ENCODE measurements at regions not wholly inside any gene's neighbourhood (a gene's known extent, or its start where the extent isn't known, plus 50 kb on each side); places are given as distances from the start of the nearest gene placed in this dataset.

- no peak for DNase-seq
These were observed 845.9 kb upstream of the PCDH9 start for GRCh38 chr13:68076046-68076445.

- DNase-seq = no peak
These were observed 836.9 kb upstream of the PCDH9 start for GRCh38 chr13:68066879-68067513.

DNA sequence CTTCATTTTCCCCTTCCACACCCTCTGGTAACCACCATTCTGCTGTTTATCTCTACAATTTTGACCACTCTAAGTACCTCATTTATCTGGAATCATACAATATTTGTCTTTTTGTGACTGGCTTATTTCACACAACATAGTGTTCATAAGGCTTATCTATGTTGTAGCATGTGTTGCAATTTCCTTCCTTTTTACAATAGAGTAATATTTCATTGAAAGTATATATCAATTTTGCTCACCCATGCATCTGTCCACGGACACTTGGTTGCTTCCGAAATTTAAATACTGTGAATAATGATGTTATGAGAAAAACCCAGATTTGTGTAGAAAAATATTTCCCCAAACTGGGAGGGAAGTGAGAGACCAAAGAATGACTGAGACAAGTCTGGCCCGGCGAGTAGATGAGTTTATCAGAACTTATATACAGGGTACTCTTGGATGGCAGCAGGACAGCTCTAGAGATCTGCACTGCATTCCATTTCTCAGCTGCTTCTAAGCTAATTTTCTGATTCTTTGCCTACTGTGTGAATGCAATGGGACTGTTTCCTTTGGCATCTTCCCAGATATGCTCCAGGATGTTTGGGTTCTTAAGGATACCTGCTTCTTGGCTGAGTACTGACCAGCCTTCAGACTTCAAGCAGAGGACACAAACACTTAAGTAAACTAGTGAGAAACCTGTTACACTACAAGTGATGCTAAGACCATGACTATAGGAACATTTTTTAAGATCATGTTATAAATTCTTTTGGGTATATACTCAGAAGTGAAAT is 834.0 kb upstream of the PCDH9 start:
- DNase-seq = no peak

- DNase-seq = no peak
These were observed 833.0 kb upstream of the PCDH9 start for GRCh38 chr13:68063181-68063580.

GRCh38 chr13:68057836-68058235 is 827.7 kb upstream of the PCDH9 start:
- no peak for DNase-seq

DNA sequence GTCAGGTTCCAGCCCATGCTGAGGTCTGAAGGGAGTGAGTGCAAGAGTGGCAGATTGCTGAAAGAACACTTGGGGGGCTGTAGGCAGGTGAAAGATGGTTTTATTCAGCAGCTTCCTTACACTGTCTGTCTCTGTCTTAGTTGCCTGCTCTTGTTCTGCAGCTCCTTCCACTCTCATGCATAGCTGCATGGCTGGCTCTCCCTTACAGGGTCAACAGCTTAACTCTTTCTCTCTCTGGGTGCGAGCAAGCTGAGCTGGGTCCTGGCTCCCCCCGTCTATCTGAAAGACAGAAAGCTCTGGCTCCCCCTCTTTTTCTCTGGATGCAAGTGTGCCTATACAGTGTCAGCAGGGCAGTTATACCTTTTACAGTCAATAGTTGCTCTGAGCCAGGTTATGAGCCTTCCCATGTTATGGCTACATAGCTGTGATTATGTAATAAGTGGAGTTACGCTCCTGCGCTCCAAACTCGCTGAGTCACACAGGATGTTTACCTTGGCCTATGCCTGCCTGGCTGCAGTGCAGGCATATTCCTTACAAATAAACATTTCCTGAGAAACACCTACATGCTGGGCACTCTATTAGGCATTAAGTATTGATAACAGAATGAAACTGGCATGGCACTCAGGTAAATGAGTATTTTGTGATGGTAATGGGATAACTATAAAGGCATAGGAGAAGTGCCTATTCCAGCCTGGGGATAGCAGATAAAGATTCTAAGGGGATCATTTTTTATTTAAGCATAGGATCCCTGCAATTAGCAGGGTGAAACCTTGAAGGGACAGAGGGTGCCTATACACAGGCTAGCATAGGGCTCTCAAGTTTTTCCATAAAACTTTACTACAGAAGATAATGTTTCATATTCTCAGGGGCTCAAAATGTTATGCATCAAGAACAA is 826.9 kb upstream of the PCDH9 start:
- DNase-seq = peak in 1 of 2 experiments; percentile 27

DNA sequence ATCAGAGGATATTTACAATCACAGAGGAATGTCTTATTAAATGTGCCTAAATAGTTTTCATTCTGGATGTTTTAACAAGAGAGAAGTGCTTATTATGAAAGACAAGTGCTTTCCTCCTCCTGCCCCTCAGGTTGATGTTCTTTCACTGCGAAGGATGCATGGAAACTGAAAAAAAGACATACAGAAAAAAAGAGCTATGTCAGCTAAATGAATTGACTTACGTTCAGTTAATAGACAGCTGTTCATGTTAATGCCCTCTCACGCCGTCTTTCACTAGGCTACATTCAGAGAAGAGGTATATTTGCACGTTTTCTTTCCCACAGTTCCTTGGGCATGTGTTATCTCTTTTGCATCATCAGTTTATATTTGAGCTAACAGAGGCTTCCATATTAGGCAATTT is 821.8 kb upstream of the PCDH9 start:
- DNase-seq = no peak

GRCh38 chr13:68050761-68051160 is 820.6 kb upstream of the PCDH9 start:
- no peak for DNase-seq

GRCh38 chr13:68048802-68049359 is 818.7 kb upstream of the PCDH9 start:
- DNase-seq = no peak

GRCh38 chr13:68047889-68048288 is 817.8 kb upstream of the PCDH9 start:
- DNase-seq = no peak

GRCh38 chr13:68046903-68047302 is 816.8 kb upstream of the PCDH9 start:
- no peak for DNase-seq

GRCh38 chr13:68030152-68030809 is 800.1 kb upstream of the PCDH9 start:
- DNase-seq = no peak

GRCh38 chr13:68028701-68029100 is 798.6 kb upstream of the PCDH9 start:
- no peak for DNase-seq

DNA sequence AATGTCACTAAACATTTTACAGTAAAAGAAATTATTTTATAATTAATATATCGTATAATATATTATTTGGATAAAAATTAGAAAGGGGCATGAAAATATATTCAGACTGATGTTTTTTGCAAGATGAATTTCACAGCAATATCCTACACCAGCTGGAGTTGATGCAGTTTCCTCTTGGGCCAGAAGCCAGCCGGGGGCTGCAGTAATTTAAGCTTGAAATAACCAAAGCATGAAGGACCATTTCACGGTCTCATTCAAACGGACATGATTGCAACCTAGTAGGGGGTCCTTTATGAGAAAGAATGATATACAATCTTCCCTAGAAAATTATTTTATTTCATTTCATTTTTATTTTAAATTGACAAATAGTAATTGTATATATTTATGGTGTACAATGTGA is 797.2 kb upstream of the PCDH9 start:
- peak; percentile 40 to 77 for DNase-seq

GRCh38 chr13:68026077-68026476 is 795.9 kb upstream of the PCDH9 start:
- no peak for DNase-seq

GRCh38 chr13:68025604-68026003 is 795.5 kb upstream of the PCDH9 start:
- DNase-seq = no peak

GRCh38 chr13:68023838-68024581 is 793.9 kb upstream of the PCDH9 start:
- no peak for DNase-seq

DNA sequence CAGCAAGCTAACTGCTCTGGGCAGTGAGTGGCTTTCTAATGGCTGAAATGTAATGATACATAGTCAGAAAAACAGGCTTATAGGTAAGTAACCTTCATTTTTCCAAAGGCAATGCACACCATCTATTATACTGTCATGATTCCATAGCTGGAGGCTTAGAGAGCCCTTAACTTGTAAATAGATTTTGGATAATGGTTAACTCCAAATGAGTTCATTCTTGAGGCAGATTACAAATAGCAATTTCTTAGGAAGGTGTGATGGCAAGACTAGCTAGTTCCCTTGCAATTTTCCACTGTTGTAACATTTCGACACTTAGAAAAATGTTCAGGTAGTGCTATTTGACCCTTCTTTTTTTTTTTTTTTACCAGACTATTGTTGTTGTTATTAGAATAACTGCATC is 789.8 kb upstream of the PCDH9 start:
- no peak for DNase-seq

GRCh38 chr13:68009546-68009945 is 779.4 kb upstream of the PCDH9 start:
- DNase-seq = no peak

DNA sequence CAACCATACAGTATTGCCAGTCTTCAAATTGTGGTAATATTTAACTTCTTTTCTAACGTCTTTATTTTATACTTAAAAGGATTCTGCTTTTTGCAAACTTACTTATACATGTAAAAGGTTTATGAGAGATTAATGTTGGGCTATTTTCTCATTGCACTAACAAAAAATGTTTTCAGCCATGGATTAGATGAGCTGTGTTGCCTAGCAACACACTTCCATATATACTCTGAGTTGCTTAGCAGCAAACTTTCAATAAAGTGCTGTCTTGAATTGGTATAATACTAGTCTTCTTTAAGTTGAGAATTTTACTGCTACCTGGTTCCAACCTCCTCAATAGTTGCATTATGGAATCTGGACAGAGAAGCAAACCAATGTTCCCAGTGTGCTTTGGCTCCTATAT is 777.4 kb upstream of the PCDH9 start:
- no peak for DNase-seq

DNA sequence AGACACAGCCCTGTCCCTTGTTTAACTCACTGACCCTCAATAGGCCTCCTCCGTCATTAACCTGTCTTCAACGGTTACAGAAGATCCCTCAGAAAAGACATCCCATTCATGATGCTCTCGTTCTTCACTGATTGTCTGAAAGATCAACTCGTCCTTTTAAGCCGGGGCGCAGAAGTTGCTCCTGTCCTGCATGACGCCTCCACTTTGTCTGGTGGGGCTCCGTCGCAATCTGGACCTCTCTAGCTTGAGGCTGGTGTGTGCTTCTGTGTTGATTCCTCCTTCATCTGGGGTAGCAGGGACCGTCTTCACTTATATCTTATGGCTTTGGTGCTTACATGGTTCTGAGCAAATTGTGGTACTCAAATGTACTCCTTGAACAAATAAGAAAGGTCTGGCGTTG is 766.0 kb upstream of the PCDH9 start:
- no peak for DNase-seq

DNA sequence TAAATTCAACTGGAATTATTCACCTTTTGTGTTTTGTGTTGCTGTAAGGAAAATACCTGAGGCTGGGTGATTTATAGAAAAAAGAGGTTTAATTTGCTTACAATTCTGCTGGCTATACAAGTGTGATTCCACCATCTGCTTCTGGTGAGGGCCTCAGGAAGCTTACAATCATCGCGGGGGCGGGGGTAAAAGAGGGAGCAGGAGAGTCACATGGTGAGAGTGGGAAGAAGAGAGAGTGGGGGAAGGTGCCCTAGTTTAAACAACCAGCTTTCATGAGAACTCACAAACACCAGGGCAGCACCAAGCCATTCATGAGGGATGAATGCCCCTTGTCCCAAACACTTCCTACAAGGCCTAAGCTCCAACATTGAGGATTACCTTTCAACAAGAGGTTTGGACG is 760.7 kb upstream of the PCDH9 start:
- no peak for DNase-seq
